ENCODE measurements at regions not wholly inside any gene's neighbourhood (a gene's known extent, or its start where the extent isn't known, plus 50 kb on each side); places are given as distances from the start of the nearest gene placed in this dataset.

DNA sequence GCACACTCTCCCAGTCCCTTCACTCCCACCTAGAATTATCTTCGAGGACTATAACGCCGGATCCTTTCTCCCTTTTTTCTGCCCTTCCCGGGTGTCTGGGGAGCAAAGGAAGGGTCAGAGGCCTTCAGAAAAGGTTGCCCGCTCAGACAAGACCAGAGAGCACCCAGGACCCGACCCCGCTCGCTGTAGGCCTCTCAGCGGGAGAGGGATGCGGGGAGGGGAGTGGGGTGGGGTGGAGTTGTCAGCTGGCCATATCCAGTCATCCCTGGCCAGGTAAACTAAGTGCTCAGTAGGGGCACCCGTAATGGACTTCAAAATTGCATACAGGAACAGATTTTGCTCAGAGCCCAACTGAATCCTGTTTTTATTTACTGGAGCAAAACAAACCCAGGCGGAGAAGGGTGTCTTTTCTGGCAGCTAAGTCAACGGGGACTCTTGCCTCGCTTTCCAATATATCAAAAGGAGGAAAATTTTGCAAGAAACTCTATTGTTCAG, 65.0 kb downstream of the NOL4 start:
- DNase-seq: no peak
- H3K4me3 ChIP-seq: no peak overlapping the region

DNA sequence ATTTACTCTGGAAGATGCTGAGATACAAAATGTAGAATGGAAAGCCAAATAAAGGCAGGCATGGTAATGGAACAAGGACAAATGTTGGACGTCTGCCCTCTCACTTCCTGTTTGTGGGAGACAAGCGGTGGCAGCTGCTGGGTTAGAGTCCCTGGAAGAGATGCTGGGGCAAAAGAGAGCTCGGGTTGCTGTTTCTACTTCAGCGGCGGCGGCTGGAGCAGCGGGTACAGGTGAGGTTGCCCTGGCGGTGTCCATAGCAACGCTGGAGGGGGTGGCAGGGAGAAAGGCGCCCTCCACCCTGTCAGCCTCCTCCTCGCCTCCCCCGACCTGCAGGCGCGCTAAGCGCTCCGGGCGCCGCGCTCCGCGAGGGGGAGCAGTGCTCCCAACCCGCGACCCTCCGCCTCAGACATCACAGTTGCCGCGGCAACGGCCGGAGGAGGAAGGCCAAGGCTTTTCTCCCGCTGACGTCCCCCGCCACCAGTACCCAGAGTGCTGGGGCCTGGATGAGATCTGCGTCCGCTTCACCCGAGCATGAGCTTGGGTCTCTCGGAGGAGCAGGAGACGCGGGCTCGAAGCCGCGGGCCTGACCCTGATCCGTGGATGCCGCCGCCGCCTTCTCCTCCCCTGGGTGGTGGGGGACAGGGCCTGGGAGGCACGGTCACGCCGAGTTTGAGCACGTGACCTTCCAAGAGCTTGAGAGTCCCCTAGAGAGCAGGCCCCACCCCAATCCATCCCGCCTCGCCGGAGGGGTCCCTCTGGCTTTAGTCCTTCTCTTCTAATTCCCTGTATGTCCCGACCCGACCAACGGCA, 65.6 kb downstream of the NOL4 start:
- DNase-seq: peak; percentile 64
- Histone ChIP-seq H3K36me3 (no peaks in the 10 kb centered on the region), H3K27me3 (peaks cover 18% of the 10 kb centered on the region), H3K27ac (no peak overlapping the region), H3K4me3 (no peak overlapping the region), H3K9me3 (no peaks in the 10 kb centered on the region), H3K4me1 (no peaks in the 10 kb centered on the region)
- intact Hi-C loops (cut with DNase I): no loop called here
- ATAC-seq: peak; percentile 42
- TF ChIP-seq, protein P1, sequence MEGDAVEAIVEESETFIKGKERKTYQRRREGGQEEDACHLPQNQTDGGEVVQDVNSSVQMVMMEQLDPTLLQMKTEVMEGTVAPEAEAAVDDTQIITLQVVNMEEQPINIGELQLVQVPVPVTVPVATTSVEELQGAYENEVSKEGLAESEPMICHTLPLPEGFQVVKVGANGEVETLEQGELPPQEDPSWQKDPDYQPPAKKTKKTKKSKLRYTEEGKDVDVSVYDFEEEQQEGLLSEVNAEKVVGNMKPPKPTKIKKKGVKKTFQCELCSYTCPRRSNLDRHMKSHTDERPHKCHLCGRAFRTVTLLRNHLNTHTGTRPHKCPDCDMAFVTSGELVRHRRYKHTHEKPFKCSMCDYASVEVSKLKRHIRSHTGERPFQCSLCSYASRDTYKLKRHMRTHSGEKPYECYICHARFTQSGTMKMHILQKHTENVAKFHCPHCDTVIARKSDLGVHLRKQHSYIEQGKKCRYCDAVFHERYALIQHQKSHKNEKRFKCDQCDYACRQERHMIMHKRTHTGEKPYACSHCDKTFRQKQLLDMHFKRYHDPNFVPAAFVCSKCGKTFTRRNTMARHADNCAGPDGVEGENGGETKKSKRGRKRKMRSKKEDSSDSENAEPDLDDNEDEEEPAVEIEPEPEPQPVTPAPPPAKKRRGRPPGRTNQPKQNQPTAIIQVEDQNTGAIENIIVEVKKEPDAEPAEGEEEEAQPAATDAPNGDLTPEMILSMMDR (IDR thresholded peaks at IDR 0.05): no peak

More for the DNA sequence above, 65.0 kb downstream of the NOL4 start:
- H3K27ac ChIP-seq: no peak overlapping the region
- no peaks in the 10 kb centered on the region for H3K4me1 ChIP-seq
- intact Hi-C loops (cut with DNase I): no loop called here
- TF ChIP-seq, protein P1 (IDR thresholded peaks at IDR 0.05): no peak
- no peaks in the 10 kb centered on the region for H3K36me3 ChIP-seq
- ATAC-seq: peak; percentile 13
- peaks cover 18% of the 10 kb centered on the region for H3K27me3 ChIP-seq
- no peaks in the 10 kb centered on the region for H3K9me3 ChIP-seq

DNA sequence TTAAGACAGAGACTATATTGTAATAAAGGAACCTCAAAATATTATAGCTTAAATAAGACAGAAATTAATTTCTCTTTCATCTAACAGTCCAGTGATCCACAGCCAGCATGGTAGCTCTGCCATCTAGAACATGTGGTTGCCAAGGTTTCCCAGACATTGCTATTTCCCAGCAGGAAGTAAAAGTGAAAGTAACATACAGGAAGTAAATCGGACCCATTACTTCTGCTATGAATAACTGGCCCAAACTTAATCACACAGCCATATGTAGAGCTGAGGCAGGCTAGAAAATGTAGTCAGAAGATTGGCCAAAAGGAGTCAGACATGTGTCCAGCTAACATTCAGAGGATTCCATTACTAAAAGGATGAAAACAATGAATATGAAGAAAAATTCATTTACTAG, 71.0 kb downstream of the NOL4 start:
- DNase-seq (no peak), ATAC-seq (no peak)
- Histone ChIP-seq H3K4me1 (no peaks in the 10 kb centered on the region), H3K27me3 (peaks cover 4% of the 10 kb centered on the region), H3K36me3 (no peaks in the 10 kb centered on the region), H3K27ac (no peak overlapping the region), H3K9me3 (no peaks in the 10 kb centered on the region), H3K4me3 (peak overlapping the region; percentile 3)
- intact Hi-C loops (cut with DNase I): no loop called here
- TF ChIP-seq, protein P1 (IDR thresholded peaks at IDR 0.05): no peak

DNA sequence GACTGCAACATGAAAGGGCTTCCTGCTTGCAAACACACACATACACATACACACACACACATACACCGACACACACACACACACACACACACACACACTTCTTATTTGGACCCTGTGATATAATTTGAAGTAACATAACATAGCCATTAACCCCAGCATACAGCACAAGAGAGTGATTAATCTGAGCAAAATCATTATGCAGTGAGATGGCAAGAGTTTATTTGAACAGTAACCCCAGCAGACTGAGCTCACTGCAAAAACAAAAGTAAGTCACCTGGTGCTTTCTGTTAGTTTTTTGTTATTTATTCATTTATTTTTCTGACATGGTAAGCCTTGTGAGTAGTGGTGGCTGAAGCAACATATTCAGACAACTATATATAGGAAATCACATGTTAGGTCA, 93.7 kb downstream of the NOL4 start:
- H3K4me3 ChIP-seq: no peak overlapping the region

DNA sequence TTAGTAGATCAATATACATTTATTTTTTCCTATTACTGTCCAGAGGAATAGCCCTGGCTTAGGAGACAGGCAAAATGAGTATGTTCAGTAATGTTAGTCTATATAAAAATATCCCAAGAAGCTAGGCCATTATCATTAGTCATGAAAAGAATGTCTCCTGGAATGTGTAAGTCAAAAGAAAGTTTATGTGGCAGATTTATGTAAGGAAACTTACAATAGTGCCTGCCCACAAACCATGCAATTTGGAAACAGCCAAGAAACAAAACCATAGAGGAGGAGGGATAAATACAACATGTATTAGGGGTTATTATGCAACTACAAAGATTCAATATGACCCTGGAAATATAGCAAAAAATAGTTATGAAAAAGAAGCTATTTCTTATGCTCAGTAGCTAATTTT, 96.3 kb downstream of the NOL4 start:
- Histone ChIP-seq H3K9me3 (no peaks in the 10 kb centered on the region), H3K4me1 (no peaks in the 10 kb centered on the region), H3K36me3 (no peaks in the 10 kb centered on the region), H3K27me3 (no peaks in the 10 kb centered on the region), H3K27ac (no peak overlapping the region), H3K4me3 (no peak overlapping the region)
- TF ChIP-seq, protein P1 (IDR thresholded peaks at IDR 0.05): no peak
- ATAC-seq (no peak), DNase-seq (no peak)
- intact Hi-C loops (cut with DNase I): no loop called here

More for the DNA sequence above, 93.7 kb downstream of the NOL4 start:
- peaks cover 6% of the 10 kb centered on the region for H3K9me3 ChIP-seq
- intact Hi-C loops (cut with DNase I): no loop called here
- H3K27me3 ChIP-seq: no peaks in the 10 kb centered on the region
- ATAC-seq (no peak), DNase-seq (no peak)
- TF ChIP-seq, protein P1 (IDR thresholded peaks at IDR 0.05): no peak
- H3K27ac ChIP-seq: no peak overlapping the region
- no peaks in the 10 kb centered on the region for H3K36me3 ChIP-seq
- no peaks in the 10 kb centered on the region for H3K4me1 ChIP-seq
